GM12865 (cell line): ENCODE measurements at regions not wholly inside any gene's neighbourhood (a gene's known extent, or its start where the extent isn't known, plus 50 kb on each side); places are given as distances from the start of the nearest gene placed in this dataset.

ENCODE experiments used
- DNase-seq: peaks from one replicate; pipeline ENCODE4 v3.0.0; 2010; ENCODE audit warnings: low read depth
- H3K4me3 ChIP-seq: 2 replicates; pipeline ENCODE4 v1.5.1; 2011; ENCODE audit warnings: mild to moderate bottlenecking, low read depth, low read length, control low read depth
- TF ChIP-seq, protein P1 (sequence below): IDR thresholded peaks from 2 replicates; pipeline ENCODE4 v1.5.1; 2011; ENCODE audit warnings: low read length, control low read depth, low read depth, inconsistent platforms; ENCODE audit not compliant: insufficient read depth; ENCODE audit errors: missing control alignments

DNA sequence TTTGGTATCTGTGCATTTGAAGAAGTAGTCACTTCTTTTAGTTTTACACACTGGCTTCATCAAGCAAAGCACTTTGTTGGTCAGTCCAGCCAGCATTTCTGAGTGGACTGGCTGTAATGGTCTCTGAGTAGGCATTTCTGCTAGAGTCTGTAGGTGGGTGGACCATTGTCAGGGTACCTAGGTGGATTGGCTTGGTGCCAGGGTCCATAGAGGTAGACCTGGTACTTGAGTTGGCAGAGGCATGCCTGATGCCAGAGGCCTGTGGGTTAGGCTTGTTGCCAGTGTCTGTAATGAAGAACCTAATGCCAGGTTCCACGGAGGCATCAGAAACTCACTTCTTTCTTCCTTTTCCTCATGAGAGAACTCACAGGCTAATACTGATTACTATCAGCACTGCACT, 157.9 kb upstream of the C11orf87 start:
- TF ChIP-seq, protein P1, sequence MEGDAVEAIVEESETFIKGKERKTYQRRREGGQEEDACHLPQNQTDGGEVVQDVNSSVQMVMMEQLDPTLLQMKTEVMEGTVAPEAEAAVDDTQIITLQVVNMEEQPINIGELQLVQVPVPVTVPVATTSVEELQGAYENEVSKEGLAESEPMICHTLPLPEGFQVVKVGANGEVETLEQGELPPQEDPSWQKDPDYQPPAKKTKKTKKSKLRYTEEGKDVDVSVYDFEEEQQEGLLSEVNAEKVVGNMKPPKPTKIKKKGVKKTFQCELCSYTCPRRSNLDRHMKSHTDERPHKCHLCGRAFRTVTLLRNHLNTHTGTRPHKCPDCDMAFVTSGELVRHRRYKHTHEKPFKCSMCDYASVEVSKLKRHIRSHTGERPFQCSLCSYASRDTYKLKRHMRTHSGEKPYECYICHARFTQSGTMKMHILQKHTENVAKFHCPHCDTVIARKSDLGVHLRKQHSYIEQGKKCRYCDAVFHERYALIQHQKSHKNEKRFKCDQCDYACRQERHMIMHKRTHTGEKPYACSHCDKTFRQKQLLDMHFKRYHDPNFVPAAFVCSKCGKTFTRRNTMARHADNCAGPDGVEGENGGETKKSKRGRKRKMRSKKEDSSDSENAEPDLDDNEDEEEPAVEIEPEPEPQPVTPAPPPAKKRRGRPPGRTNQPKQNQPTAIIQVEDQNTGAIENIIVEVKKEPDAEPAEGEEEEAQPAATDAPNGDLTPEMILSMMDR = no peak
- no peak overlapping the region for H3K4me3 ChIP-seq
- no peak for DNase-seq

DNA sequence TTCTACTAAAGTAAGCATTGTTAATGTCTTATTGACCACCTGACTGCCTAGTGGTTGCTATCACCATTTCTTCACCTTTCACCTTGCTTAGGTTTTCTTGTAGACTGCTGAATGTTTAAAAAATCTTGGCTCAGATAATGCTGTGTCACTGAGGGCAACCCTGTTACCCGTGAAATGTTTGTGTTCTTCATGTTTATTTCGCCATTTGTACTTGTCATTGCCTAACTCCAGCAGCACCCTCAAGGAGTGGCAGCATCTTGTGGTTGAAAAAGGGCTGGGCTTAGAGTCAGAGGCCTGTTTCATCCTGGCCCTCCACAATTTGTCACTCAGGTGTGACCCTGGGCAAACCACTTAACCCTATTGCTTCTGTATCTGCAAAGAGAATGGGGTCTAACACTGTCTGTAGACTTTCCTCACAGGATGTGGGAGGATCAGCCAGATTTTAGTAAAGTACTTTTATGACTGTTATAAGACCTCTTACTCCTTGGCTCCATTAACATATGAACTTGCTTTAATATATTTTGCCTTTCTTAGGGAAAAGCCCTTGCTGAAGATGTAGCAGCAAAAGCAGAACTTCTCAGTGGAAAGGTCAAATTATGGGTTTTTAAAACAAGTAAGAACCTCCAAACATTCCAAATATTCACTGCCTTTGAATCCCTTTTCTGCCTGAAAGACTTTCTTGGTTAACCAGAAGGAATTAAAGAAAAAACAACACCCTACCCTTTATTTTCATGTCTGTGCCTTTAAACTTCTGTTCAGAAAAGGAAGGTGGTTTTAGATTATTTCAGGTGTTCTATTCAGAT, 154.5 kb upstream of the C11orf87 start:
- H3K4me3 ChIP-seq = no peak overlapping the region
- no peak for DNase-seq
- TF ChIP-seq, protein P1 = no peak

GRCh38 chr11:109275931-109276330, 146.1 kb upstream of the C11orf87 start:
- H3K4me3 ChIP-seq = no peak overlapping the region
- TF ChIP-seq, protein P1 = no peak
- no peak for DNase-seq

- TF ChIP-seq, protein P1 = no peak
- DNase-seq = no peak
- no peak overlapping the region for H3K4me3 ChIP-seq
These were observed 136.5 kb upstream of the C11orf87 start for GRCh38 chr11:109285465-109285864.

DNA sequence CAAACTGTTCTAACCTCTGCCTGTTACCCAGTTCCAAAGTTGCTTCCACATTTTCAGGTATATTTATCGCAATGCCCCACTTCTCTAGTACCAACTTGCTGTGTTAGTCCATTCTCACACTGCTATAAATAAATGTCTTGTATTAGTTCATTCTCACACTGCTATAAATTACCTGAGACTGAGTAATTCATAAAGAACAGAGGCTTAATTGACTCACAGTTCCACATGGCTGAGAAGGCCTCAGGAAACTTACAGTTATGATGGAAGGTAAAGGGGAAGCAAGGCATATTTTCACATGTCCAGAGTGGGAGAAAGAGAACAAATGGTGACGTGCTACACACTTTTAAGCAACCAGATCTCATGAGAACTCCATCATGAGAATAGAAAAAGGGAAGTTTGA, 130.4 kb upstream of the C11orf87 start:
- no peak for DNase-seq
- H3K4me3 ChIP-seq = no peak overlapping the region
- TF ChIP-seq, protein P1 = no peak

DNA sequence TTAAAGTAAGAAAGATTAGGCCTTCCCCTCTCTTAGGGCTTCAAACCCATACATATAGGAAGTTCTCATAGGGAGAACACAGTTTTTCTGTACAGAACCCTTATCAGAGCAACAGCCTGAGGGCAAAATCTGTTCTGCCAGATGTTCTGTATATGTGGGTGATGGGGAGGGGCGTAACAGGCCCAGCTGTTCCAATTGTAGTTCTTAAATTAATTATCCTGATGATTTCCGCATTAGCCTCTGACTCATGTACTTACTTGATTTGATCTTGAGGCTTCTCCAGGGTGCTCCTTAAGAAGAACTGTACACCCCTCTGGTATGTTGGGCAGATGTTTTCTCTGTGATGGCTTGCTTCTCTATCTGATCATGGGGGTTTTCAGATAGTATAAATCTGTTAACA, 123.1 kb upstream of the C11orf87 start:
- H3K4me3 ChIP-seq = no peak overlapping the region
- TF ChIP-seq, protein P1 = no peak
- DNase-seq = no peak

DNA sequence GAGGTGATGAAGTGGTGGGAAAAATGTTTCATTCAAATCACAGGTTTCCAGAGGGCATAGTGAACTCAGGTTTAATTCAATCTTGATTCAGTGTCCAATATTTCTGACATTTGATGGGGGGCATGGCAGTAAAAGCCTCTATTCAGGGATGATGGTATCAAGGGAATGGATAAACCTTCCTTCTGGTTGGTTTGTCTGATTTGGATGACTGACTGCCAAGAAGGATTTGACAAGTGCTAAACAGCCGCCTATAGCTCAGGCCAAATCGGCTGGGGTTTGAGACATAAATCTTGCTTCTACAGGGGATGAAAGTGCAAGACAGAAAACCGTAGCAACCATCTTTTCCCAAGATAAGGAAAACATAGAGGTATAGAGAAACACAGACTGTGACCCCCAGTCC, 121.8 kb upstream of the C11orf87 start:
- H3K4me3 ChIP-seq = no peak overlapping the region
- DNase-seq = no peak
- TF ChIP-seq, protein P1 = no peak
